ENCODE measurements at regions not wholly inside any gene's neighbourhood (a gene's known extent, or its start where the extent isn't known, plus 50 kb on each side); places are given as distances from the start of the nearest gene placed in this dataset.
A peak's percentile ranks its signal among the peaks of the same experiment; 100 is the strongest.
"Not testable (repeated sequence)": the region's sequence is repeated elsewhere in the genome, so short reads cannot be mapped to it uniquely, and the experiment has no call there.

DNA sequence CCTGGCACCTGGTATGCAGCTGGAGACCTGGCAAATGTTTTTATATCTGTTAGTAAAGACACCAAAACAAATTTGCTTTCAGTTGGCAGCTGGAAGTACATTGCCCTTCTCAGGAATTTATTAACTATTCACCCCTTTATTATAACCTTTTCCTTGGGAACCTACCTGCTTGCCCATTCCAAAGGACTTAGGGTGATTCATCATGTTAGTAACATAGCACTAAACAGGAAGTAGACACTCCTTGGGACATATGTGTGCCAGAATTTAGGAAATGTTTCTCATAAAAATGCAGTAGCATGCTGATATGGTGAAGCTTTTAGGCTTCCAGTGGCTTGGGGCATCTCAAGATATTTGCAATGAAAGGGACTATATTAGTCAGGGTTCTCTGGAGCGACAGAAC, 184.2 kb downstream of the DMAC1 start:
- no peak for DNase-seq

DNA sequence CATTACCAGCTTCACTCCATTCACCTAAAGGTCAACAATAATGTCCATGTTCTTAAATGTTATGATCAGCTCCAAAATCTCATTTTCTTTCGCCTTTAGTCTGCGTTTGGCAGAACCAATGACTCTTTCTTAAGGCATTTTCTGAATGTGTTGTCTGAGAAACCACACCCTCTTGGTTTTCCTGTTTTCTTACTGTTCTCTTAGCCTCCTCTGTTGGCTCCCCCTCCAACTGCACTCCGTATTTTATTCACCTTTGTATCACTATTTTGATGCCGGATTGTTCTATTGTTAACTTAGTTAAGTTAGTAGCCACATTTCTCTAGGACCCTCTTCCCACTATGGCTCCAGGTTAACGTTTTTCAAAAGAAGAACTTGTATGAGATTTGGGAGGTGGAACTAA, 185.6 kb downstream of the DMAC1 start:
- DNase-seq, result no peak

DNA sequence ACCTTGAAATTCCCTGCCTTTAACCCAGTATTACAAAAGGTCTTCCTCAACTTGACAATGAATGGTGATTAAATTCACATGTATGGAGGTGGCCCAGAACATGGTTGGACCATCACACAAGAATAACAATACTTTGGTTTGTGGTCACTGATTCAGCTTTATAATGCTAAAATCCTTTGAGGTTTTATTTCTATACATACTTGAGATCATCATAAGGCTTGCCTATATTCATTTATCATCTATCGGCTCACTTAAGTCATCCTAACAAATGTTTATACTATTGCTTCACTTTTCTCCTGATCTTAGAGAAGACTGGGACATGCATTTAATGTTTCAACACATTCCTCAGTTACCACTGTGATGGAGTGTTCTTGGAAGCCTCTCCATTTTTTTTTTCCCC, 191.3 kb downstream of the DMAC1 start:
- DNase-seq, result no peak

DNA sequence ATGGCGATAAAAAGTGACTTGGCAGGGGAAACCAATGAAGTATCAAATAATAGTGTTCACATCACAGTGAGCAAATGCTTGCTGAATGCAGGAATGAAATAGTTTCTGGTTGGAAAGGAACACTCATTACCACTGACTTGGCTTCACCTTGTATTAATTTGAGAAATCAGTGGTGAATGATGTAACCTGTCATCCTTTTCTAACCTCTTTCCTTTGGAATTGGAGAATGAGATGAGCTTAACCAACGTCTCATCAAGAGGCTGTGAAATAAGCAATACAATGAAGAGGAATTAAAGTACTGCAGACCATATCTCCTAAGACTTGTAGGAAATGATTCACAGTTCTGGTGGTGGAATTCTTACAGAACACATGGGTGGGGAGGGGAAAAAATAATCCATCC, 192.2 kb downstream of the DMAC1 start:
- no peak for DNase-seq

DNA sequence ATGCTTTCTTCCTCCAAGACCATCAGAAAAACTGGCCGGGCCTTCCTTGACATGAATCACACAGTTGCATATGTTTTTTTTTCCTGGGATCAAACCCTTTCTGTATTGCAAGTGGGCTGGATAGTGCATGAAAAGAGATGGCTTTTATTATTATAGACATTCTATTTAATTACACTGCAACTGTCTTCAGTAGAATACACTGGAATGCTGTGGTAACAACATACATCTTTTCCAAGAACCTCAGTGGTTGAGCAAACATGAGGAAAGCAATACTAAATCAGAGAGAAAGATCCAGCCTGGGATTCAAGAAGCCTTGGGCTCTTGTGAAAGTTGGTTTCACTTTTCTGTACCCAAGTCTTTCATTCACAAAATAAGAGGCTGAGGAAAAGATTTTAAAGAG, 193.0 kb downstream of the DMAC1 start:
- no peak for DNase-seq

DNA sequence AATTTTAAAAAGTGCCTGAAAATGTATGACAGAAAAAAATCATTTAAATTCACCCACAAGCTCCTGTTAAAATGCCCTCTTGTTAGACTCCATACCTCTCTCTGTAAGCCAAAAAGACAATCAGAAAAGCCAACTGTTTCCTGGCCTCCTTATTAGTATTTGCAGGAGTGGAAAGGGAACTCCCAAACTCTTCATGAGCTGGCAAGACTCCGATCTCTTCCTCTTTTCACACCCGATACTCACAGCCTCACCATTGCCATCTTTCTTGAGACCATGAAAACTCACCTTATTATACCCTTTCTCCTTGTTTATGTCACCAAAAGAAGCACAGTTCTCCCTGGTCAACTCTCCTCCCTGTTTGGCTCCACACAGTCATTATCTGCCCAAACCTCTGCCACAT, 197.8 kb downstream of the DMAC1 start:
- DNase-seq, result no peak

DNA sequence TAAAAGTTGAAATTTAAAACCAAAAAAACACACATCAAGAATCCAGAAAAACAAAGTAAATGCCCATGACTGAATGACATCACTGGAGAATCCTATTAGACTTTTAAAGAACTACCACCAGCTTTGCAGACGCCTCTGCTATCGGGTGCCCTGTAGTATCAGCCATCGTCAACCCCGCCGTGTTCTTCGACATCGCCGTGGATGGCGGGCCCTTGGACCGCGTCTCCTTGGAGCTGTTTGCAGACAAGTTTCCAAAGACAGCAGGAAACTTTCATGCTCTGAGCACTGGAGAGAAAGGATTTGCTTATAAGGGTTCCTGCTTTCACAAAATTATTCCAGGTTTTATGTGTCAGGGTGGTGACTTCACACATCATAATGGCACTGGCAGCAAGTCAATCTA, 201.9 kb downstream of the DMAC1 start:
- no peak for DNase-seq

DNA sequence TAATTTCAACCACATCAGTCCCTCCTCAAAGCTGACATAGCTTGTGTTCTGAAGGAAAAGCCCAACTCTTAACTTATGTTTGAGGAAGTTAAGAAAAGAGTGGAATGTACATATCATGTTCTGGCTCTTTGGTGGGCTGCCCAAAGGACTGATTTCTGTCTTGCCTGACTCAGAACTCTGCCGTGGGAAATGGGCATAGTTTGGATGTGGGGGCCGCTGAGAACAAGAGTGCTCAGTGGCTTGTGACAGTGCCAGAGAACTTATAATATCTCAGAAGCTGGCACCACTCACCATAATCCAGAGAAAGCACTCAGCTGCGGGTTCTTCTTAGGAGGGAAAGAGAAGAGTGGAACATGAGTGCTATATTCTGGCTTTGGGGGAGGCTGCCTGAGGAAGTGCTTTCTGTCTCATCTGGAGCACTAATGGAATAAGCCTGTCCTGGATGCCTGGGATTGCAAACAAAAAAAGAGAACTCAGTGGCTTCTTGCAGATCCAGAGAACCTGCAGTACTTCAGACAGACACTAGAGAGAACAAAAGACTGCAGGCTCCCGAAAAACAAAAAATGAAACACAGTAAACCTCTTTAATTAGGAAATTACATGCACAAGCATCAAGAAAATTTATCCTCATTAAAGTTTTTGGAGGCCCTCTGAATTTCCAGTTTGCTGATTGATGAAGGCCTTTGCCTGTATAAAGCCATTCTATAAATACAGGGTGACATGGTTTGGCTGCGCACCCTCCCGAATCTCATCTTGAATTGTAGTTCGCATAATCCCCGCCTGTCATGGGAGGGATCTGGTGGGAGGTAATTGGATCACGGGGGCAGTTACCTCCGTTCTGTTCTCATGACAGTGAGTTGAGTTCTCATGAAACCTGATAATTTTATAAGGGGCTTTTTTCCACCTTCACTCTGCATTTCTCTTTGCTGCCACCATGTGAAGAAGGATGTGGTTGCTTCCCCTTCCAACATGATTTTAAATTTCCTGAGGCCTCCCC, 207.0 kb downstream of the DMAC1 start:
- DNase-seq, result no peak

DNA sequence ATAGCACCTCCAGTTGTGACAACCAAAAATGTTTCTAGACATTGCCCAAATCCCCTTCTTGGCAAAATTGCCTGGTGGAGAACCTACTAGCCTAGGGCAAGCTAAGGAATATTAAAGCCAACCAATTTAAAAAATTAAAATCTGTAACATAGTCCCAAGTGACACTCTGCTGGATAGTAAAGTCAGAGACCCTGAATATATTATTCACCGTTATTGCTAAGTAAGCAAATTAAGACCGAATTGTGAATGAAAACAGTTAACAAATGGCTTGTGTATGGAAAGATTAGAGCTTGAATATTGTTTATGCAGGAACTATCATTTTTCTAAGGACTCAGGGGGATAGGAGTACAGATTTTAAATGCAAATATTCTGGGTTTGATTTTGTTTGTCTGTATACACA, 208.1 kb downstream of the DMAC1 start:
- no peak for DNase-seq

DNA sequence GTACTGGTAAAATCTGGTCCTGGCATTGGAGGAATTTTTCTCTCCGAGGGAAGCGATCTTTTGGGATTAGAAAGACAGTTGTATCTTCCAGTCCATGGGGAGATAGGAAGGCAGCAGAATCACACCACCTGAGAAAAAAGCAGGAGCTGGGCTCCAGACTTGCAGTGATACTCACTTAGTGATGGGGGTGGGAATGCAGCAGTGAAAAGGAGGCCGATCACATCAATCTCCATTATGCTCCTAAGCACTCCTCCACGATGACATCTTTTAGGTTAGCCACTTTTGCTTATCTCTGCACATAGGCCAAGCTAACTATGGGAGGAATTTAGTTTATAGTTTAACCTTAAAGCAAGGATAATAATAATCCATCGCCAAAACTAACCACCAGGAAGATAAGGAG, 219.0 kb downstream of the DMAC1 start:
- no peak for DNase-seq

DNA sequence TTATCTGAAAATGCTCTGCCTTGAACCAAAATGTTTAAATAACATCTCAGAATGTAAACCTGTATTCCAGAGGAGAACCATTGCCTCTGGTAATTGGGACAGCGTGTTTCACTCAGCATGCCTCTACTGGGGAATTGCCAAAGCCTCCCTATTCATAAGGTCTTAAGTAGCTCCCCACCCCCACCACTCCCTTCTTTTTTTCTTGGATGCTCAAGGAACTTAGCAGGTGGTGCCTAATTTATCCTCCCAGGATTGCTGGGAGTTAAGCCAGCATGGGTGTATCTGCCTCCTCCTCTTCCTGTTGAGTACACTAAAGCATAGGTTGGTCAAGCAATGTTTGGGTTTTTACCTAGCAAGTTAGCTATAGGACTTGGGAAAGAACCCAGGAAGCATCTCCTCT, 220.2 kb downstream of the DMAC1 start:
- DNase-seq, result no peak

DNA sequence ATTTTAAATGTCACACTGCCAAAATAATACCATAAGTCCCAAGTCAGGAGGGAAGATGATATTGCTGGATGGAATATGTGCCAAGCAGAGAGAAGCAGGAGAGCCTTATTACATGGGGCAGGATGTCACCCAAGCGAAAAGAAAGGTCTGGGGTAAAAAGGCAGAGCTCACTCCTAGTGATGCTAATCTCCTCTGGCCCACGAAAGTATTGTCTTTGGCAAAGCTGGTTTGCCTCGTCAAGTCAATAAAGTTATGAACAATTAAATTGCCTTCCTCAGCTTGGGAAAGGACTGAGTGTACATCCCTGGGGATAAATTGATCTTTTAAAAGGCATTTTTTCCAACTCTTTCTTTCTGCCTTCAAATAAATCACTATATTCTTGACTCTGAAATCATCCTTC, 220.6 kb downstream of the DMAC1 start:
- no peak for DNase-seq

DNA sequence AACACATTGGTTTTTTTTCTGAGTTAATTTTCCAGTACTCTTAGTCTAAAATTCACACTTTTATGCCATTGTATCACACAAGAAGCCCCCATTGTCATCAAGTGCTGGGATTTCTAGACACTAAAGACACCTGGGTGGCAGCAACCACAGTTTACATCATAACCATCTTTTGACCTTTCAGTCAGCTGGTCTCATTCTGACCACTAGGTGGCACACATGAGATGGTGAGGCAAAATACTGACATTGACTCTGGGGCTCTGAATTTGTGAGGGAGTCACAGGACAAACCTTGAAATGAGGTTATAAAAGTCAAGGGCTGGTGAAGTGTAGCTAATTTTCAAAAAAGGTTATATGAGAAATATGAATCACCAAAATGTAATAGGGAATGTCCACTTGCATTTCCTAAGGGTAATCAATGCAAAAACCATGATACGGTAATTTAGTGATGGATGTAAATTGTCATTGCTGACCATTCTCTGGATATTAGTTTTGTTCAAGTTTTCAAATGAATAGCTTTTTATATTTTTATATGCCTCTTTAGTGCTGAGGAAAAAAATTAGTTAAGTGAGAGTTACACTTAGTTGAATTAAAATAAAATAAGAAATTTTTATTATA, 229.4 kb downstream of the DMAC1 start:
- DNase-seq, result peak; percentile 70 to 77

DNA sequence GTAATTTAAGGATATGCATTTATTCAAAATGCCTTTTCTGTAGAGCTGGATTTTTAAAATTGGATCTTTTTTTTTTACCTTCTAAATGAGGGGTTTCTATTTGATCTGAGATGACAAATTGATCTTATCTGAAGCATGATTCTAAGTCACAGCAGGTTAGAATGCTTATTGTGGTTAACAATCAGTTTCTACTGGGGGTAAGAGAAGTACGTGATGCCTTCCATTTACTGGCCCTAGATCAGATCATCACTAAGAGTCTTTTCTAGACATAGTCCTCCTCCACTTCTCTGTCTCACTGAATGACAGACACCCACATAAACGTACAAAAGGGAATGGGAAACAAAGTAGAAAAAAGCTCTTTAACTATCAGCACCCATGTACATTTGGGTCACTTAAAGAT, 231.9 kb downstream of the DMAC1 start:
- DNase-seq, result no peak

DNA sequence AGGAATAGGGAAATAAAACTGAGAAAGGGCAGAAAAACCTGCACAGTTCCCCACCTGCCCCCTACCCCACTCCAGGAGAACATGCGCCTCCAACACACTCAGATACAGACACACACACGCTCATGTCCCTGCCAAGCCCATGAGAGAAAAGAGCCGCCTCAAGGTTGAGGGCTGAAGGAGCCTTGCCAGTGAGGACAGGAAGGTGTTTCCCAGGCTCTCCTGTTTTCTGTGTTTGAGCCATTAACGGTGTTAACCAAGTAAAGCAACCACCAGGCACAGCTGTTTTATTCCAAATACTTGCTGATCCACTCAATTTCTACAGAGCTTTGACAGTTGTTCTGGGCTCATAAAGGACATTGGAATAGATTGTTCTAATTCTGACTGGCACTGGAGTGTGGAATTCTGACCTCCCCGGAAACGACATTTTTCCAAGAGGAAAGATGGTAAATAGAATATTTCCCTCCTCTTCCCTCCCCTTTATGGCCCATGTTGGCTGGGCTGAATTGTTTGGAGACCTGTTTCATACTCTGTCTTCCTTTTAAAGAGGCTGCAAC, 238.0 kb downstream of the DMAC1 start:
- no peak for DNase-seq

DNA sequence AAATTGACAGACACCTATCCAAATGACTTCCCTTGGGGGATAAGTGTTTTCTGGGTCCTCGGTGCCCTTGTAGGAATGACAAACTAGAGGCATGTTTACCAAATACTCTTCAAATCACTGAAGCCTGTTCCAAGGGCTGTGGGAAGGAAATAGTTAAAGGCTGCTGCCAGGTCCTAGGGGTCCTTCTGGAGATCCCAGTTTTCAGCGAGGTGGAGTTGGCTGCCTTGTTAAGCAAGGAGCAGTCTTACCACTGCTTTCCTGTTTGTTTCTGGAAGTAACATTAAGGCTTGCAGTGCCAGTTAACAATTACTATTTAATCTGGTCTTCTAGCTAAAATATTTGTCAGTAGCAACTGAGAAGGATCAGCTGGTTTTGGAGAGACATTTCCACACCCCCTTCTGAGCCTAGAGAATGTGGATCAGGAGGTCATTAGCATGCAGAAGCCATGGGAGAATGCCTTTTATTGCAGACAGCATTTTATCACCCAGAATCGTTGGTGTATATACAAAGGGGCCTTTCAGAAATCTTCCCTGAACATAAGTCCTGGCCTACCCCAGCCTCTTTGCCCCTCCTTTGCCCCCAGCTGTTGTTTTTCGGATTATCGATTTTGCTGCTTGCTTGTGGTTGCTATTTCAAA, 238.8 kb downstream of the DMAC1 start:
- DNase-seq, result no peak

DNA sequence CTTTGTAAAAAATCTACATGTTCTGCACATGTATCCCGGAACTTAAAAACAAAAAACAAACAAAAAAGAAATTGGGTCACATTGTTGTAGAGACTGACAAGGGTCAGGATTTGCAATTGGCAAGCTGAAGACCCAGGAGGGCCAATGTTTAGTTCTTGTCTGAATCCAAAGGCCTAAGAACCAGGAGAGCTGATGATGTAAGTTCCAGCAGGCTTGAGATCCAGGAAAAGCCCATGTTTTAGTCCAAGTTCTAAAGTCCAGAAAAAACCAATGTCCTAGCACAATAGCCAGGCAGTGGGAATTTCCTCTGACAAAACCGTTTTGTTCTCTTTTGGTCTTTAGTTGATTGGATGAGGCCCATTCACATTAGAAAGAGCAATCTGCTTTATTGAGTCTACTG, 244.9 kb downstream of the DMAC1 start:
- no peak for DNase-seq

DNA sequence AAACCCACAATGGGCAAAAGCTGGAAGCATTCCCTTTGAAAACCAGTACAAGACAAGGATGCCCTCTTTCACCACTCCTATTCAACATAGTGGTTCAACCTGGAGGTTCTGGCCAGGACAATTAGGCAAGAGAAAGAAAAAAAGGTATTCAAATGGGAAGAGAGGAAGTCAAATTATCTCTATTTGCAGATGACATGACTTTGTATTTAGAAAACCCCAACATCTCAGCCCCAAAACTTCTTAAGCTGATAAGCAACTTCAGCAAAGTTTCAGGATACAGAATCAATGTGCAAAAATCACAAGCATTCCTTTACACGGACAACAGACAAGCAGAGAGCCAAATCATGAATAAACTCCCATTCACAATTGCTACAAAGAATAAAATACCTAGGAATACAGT, 246.9 kb downstream of the DMAC1 start:
- DNase-seq, result not testable (repeated sequence)

DNA sequence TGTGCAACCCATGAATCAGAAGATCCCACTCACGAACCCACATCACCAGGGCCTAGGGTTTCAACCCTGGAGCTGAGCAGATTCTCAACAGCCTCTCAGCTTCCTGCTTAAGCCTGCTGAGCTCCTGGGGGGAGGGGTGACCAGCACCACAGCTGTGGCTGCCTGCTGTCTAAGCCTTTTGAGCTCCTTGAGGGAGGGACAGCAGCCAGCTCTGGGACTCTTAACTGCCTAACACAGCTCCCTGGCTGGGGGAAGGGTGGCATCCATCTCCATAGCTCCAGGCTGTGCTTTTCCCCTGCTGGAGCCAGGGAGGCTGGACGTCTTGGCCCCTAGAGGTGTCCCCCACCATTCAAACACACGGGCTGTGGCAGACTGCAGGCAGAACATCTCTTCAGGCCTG, 250.3 kb downstream of the DMAC1 start:
- no peak for DNase-seq

DNA sequence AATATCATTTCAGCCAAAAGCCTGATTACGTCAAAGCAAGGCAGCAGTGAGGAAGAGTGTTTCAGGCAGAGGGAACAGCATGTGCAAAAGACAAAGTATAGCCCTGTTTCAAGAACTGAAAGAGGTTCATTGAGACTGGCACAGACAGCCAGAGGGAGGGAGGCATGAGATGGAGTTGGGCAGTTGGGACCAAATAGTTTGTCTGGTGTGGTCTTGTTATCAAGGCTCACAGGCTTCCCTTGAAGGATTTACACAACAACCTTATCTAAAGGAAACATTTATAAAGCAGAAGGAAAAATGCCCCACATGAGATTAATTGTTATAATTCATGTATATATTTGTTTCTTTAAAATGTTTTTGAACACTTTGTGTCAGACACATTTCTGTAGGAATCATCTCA, 253.3 kb downstream of the DMAC1 start:
- no peak for DNase-seq

DNA sequence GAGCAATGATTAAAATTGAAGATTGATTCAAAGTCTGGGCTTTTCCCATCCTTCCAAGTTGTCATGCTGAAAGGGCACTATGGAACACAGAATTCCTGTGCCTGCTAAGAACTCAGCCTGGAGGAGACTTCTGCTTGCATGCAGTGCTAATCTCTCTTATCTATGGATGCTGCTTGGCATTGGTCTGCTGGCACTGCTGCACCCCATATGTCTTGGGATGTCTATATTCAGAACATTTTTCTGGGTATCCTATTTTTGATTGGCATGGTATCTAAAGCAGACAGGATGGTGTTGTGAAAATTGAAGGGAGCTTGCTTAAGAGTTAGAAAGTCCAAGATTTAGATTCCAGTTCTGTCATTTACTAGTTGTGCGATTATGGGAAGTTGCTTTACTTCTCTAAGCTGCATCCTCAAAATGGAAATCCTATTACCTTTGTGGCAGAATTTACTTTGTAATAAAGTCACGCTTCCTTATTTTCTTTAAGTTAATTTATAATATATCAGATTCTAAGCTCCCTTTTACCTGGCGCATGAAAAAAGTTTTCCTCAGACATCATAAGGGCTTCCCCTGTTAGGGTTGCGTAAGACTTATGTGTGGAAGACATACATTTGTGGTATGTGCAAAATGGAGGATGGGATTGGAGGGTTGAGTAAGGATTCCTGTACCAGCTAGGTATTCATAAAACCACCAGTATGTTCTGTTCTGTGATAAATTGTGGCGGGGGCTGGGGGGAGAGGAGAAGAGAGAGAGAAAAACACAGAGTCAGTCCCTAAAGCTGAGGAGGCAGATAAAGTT, 254.0 kb downstream of the DMAC1 start:
- DNase-seq, result no peak

DNA sequence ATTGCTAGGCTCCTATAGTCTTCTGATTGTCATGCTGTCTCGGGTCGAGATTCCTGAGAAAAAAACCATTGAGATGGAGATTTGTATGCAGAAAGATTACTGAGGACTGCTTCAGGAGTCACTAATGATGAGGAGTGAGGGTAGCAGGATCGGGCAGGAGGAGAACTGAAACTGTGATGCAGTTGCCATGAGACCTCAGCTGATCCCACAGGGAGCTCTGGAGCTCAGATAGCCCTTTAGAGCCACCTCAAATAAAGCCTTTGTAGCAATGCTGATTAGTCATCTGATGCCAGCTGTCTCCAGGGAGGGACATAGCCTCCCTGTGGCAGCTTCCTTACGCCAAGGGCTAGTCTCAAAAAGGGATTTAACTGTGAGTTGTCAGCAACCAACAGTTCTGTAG, 256.9 kb downstream of the DMAC1 start:
- no peak for DNase-seq

DNA sequence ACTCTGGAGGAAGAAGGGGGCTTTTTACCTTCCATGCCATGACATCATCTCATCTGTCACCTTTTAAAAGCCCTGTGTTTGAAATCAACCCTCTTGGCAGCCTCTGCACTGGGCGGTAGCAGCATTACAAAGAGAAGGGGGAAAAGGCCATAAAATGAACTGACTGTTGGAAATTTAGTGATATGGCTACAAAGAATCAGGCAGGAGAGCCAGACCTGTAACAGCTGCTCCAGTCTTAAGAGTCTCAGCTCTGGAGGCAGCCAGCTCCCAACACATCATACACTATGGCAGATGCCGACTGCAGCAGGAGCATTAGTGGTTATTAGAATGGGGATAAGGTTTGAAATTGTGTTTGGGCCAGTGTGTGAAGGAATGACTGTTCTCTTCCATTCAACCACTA, 257.5 kb downstream of the DMAC1 start:
- peak in 1 of 2 experiments; percentile 13 for DNase-seq
